ENCODE measurements at regions not wholly inside any gene's neighbourhood (a gene's known extent, or its start where the extent isn't known, plus 50 kb on each side); places are given as distances from the start of the nearest gene placed in this dataset.
"Not testable (repeated sequence)": the region's sequence is repeated elsewhere in the genome, so short reads cannot be mapped to it uniquely, and the experiment has no call there.

GRCh38 chr18:15002765-15003164, 254.8 kb downstream of the ANKRD30B start:
- TF ChIP-seq CTCF (IDR thresholded peaks at IDR 0.05; ENCODE audit: low read depth, low read length, poor library complexity, severe bottlenecking); EZH2phosphoT487 (IDR thresholded peaks at IDR 0.05; ENCODE audit: borderline replicate concordance, low read length): not testable (repeated sequence)

Data from DOHH2 (cell line).